Thyroid gland (tissue), 4 donors: ENCODE measurements at regions not wholly inside any gene's neighbourhood (a gene's known extent, or its start where the extent isn't known, plus 50 kb on each side); places are given as distances from the start of the nearest gene placed in this dataset.
"Not testable (repeated sequence)": the region's sequence is repeated elsewhere in the genome, so short reads cannot be mapped to it uniquely, and the experiment has no call there.

Source experiments
- DNase-seq, 2 donors: peaks; one replicate each; pipeline ENCODE4 v3.0.0-alpha.2; 2019
- H3K27ac ChIP-seq, 3 donors: fragments of 200-600 bp; sonication (generic); 1 replicate in 2 of 3; 2 replicates in 1 of 3; pipeline ENCODE4 v1.5.1; 2016 to 2019; ENCODE audit warnings: mild to moderate bottlenecking in 1 of 3, moderate library complexity in 1 of 3
- H3K27me3 ChIP-seq: fragments of 200-600 bp; sonication (generic); one replicate; pipeline ENCODE4 v1.5.1; 2019
- H3K36me3 ChIP-seq, 2 donors: fragments of 200-600 bp; sonication (generic); one replicate each; pipeline ENCODE4 v1.5.1; 2016 to 2019
- H3K4me1 ChIP-seq, 2 donors: fragments of 200-600 bp; sonication (generic); one replicate each; pipeline ENCODE4 v1.5.1; 2017 to 2019
- H3K4me3 ChIP-seq, 3 donors: fragments of 200-600 bp; sonication (generic); replicated peaks in 1 of 3; 1 replicate in 2 of 3; 2 replicates in 1 of 3; pipeline ENCODE4 v1.5.1; 2016; ENCODE audit warnings: mild to moderate bottlenecking in 1 of 3
- H3K9me3 ChIP-seq: fragments of 200-600 bp; sonication (generic); one replicate; pipeline ENCODE4 v1.5.1; 2017
- POLR2A ChIP-seq, 2 donors: fragments of 450-650 bp; IDR thresholded peaks; one replicate each; pipeline ENCODE4 v1.6.1; 2017; ENCODE audit warnings: antibody characterized with exemption in 2 of 2, mild to moderate bottlenecking in 2 of 2, moderate library complexity in 1 of 2
- WGBS, 2 donors: methylation state at CpG; one replicate each; pipeline ENCODE4 v1.1.5; 2017; 5-methylcytosine and 5-hydroxymethylcytosine counted together
- intact Hi-C: fragments of 100-400 bp; cut with DNase I; formaldehyde crosslinking; loops from one replicate; pipeline ENCODE4 v1.15.1; 2023
- TF ChIP-seq, protein P1 (sequence below), 6 experiments: fragments of 200-600 bp in 3 of 6; fragments of 450-650 bp in 3 of 6; sonication (generic) in 3 of 6; IDR thresholded peaks; one replicate each; pipeline ENCODE4 v1.5.1; 2016 to 2019; ENCODE audit warnings: antibody characterized with exemption in 6 of 6, mild to moderate bottlenecking in 2 of 6, inconsistent platforms in 1 of 6, moderate library complexity in 1 of 6

DNA sequence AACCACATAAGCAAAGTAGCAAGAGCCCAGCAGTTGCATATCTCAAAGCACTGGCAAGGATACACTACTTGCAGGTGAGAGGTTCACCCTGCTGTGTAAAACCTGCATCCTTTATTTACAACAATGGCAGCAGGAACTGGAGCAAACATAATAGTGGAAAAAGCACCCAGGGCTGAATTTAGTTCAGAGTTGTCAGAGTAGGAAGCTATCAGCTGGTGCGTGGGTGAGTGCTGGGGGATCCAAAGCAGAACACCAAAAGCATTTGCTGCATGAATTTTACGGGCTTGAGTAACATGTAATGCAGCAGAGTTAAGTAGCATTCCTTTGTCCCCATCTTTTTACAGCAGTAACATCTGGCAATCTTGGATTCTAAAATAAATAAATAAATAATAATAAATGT is 73.5 kb upstream of the SRD5A2 start:
- Histone ChIP-seq H3K9me3 (no peaks in the 10 kb centered on the region), H3K4me3 (no peak overlapping the region), H3K27me3 (no peaks in the 10 kb centered on the region), H3K4me1 (no peaks in the 10 kb centered on the region), H3K36me3 (no peaks in the 10 kb centered on the region), H3K27ac (no peak overlapping the region)
- WGBS, 2 donors: 68 to 69% methylated on average over 2 of the region's 2 CpGs
- DNase-seq: no peak
- TF ChIP-seq, protein P1, sequence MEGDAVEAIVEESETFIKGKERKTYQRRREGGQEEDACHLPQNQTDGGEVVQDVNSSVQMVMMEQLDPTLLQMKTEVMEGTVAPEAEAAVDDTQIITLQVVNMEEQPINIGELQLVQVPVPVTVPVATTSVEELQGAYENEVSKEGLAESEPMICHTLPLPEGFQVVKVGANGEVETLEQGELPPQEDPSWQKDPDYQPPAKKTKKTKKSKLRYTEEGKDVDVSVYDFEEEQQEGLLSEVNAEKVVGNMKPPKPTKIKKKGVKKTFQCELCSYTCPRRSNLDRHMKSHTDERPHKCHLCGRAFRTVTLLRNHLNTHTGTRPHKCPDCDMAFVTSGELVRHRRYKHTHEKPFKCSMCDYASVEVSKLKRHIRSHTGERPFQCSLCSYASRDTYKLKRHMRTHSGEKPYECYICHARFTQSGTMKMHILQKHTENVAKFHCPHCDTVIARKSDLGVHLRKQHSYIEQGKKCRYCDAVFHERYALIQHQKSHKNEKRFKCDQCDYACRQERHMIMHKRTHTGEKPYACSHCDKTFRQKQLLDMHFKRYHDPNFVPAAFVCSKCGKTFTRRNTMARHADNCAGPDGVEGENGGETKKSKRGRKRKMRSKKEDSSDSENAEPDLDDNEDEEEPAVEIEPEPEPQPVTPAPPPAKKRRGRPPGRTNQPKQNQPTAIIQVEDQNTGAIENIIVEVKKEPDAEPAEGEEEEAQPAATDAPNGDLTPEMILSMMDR (IDR thresholded peaks at IDR 0.05): no peak
- no peak for TF ChIP-seq POLR2A (IDR thresholded peaks at IDR 0.05)
- intact Hi-C loops: no loop called here

DNA sequence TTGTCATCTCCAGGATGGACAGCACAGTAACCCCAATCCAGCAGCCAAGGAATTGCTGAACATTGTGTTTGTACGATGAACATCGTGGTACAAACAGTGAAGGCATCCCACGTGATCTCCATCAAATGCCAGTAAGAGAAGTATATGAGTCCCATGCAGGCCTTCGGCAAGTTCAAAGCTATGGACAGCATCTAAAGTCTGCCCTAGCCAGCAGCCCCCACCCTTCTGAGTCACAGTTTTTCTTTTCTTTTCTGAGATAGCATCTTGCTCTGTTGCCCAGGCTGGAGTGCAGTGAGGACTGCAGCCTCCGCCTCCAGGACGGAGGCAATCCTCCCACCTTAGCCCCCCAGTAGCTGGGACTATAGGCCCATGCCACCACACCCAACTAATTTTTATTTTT is 71.0 kb upstream of the SRD5A2 start:
- WGBS, 2 donors: 92 to 96% methylated on average over 6 of the region's 6 CpGs
- Histone ChIP-seq H3K9me3 (no peaks in the 10 kb centered on the region), H3K4me1 (no peaks in the 10 kb centered on the region), H3K4me3 (no peak overlapping the region), H3K27me3 (no peaks in the 10 kb centered on the region), H3K27ac (no peak overlapping the region), H3K36me3 (no peaks in the 10 kb centered on the region)
- intact Hi-C loops: no loop called here
- no peak for DNase-seq
- TF ChIP-seq, protein P1 (IDR thresholded peaks at IDR 0.05): no peak
- no peak for TF ChIP-seq POLR2A (IDR thresholded peaks at IDR 0.05)

DNA sequence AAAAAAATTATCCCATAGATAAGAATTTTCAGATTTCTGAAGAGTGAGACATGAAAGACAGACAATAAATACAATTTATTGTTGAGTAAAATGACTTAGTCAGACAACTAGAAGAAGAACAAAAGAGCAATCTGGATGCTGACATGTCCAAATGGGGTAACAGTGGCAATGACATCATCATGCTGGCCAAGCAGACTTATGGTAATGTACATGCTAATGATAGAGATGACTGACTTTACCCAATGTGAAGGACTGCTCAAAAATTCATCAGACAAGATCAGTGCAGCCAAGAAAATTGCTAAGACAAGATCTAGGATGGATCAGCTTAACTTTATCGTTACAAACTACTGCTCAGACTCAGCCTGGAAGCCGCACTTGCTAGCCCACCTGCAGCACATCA is 70.5 kb upstream of the SRD5A2 start:
- DNase-seq: no peak
- no peaks in the 10 kb centered on the region for H3K4me1 ChIP-seq
- no peak overlapping the region for H3K4me3 ChIP-seq
- 93 to 100% methylated on average over 2 of the region's 2 CpGs for WGBS, 2 donors
- no peaks in the 10 kb centered on the region for H3K9me3 ChIP-seq
- TF ChIP-seq, protein P1 (IDR thresholded peaks at IDR 0.05): no peak
- TF ChIP-seq POLR2A (IDR thresholded peaks at IDR 0.05): no peak
- no peaks in the 10 kb centered on the region for H3K27me3 ChIP-seq
- intact Hi-C loops: no loop called here
- no peaks in the 10 kb centered on the region for H3K36me3 ChIP-seq
- H3K27ac ChIP-seq: no peak overlapping the region

DNA sequence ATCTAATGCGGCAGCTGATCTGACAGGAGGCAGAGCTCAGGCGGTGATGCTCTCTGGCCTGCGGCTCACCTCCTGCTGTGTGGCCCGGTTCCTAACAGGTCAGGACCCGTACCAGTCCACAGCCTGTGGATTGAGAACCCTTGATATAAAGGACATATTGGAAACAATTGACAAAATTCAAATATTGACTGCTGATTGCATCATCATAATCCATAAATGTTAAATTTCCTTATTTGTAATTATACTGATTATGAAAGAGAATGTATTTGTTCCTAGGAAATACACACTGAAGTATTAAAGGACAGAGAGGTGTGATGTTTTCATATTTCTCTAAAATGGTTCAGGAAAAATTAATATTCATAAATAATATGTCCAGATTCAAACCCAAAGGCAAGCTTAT is 63.8 kb upstream of the SRD5A2 start:
- WGBS, 2 donors: 65 to 78% methylated on average over 5 of the region's 5 CpGs
- no peak for DNase-seq
- intact Hi-C loops: no loop called here
- H3K4me1 ChIP-seq: no peaks in the 10 kb centered on the region
- no peaks in the 10 kb centered on the region for H3K36me3 ChIP-seq
- no peaks in the 10 kb centered on the region for H3K9me3 ChIP-seq
- no peak overlapping the region for H3K27ac ChIP-seq
- H3K4me3 ChIP-seq: no peak overlapping the region
- TF ChIP-seq, protein P1 (IDR thresholded peaks at IDR 0.05): no peak
- no peak for TF ChIP-seq POLR2A (IDR thresholded peaks at IDR 0.05)
- no peaks in the 10 kb centered on the region for H3K27me3 ChIP-seq

DNA sequence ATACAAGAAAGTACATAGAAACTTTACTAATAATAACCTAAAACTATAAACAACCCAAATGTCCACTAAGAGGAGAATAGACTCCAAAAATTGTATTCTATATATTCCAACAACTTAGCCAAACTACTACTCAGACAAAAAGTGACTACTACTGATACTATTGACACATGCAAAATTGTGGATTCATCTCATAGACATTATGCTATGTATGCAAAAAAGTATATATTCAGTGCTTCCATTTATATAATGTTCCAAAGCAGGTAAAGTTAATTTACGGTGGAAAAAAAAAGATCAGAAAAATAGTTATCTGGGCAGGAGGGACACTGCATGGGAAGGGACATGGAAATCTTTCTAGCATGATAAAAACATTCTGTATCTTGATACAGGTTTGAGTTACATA is 62.0 kb upstream of the SRD5A2 start:
- no peak overlapping the region for H3K4me3 ChIP-seq
- TF ChIP-seq, protein P1 (IDR thresholded peaks at IDR 0.05): no peak
- TF ChIP-seq POLR2A (IDR thresholded peaks at IDR 0.05): no peak
- WGBS, 2 donors: 83 to 90% methylated on average over 1 of the region's 1 CpG
- H3K9me3 ChIP-seq: no peaks in the 10 kb centered on the region
- H3K4me1 ChIP-seq: no peaks in the 10 kb centered on the region
- intact Hi-C loops: no loop called here
- H3K27me3 ChIP-seq: no peaks in the 10 kb centered on the region
- DNase-seq: no peak
- no peak overlapping the region for H3K27ac ChIP-seq
- H3K36me3 ChIP-seq: no peaks in the 10 kb centered on the region

DNA sequence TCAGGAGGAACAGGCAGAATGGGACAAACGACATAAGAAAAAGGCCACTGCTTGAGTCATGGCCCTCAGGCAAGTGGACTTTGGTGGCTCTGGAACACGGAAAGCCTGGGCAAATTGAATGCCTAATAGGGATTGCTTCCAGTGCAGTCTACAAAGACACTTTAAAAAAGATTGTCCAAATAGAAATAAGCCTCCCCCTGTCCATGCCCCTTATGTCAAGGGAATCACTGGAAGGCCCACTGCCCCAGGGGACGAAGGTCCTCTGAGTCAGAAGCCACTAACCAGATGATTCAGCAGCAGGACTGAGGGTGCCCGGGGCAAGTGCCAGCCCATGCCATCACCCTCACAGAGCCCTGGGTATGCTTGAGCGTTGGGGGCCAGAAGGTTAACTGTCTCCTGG is 51.5 kb upstream of the SRD5A2 start:
- WGBS, 2 donors: 44 to 58% methylated on average over 4 to 5 of the region's 5 CpGs
- H3K27me3 ChIP-seq, intact Hi-C loops, H3K27ac ChIP-seq, H3K9me3 ChIP-seq, H3K4me1 ChIP-seq, H3K4me3 ChIP-seq, H3K36me3 ChIP-seq, DNase-seq: not testable (repeated sequence)
